GM23248 (cell line): ENCODE measurements at regions not wholly inside any gene's neighbourhood (a gene's known extent, or its start where the extent isn't known, plus 50 kb on each side); places are given as distances from the start of the nearest gene placed in this dataset.

Source experiments
- DNase-seq: peaks from one replicate; pipeline ENCODE4 v3.0.0-alpha.2; 2015
- H2AFZ ChIP-seq: fragments of 200-600 bp; sonication (generic); 2 replicates; pipeline ENCODE4 v1.6.1; 2016; ENCODE audit warnings: antibody characterized with exemption
- H3F3A ChIP-seq: fragments of 200-600 bp; sonication (generic); 2 replicates; pipeline ENCODE4 v1.6.1; 2016; ENCODE audit warnings: mild to moderate bottlenecking, antibody characterized with exemption, mixed run types; ENCODE audit not compliant: insufficient read depth
- H3K27ac ChIP-seq: fragments of 200-600 bp; sonication (generic); 2 replicates; pipeline ENCODE4 v1.5.1; 2016; ENCODE audit warnings: mild to moderate bottlenecking
- H3K27me3 ChIP-seq: fragments of 200-600 bp; sonication (generic); replicated peaks from 2 replicates; pipeline ENCODE4 v1.6.1; 2016; ENCODE audit warnings: mild to moderate bottlenecking; ENCODE audit not compliant: insufficient read depth
- H3K36me3 ChIP-seq: fragments of 200-600 bp; sonication (generic); 2 replicates; pipeline ENCODE4 v1.6.1; 2016; ENCODE audit warnings: low read depth, mild to moderate bottlenecking
- H3K4me1 ChIP-seq: fragments of 200-600 bp; sonication (generic); 2 replicates; pipeline ENCODE4 v1.6.1; 2016; ENCODE audit warnings: mild to moderate bottlenecking; ENCODE audit not compliant: insufficient read depth
- H3K4me2 ChIP-seq: fragments of 200-600 bp; sonication (generic); one replicate; pipeline ENCODE4 v1.6.1; 2016; ENCODE audit warnings: mild to moderate bottlenecking; ENCODE audit not compliant: unreplicated experiment
- H3K4me3 ChIP-seq: fragments of 200-600 bp; sonication (generic); 2 replicates; pipeline ENCODE4 v1.5.1; 2016; ENCODE audit warnings: mild to moderate bottlenecking
- H3K79me2 ChIP-seq: fragments of 200-600 bp; sonication (generic); 2 replicates; pipeline ENCODE4 v1.6.1; 2016; ENCODE audit warnings: mild to moderate bottlenecking; ENCODE audit not compliant: insufficient read depth
- H3K9ac ChIP-seq: fragments of 200-600 bp; sonication (generic); 2 replicates; pipeline ENCODE4 v1.6.1; 2016; ENCODE audit warnings: mild to moderate bottlenecking
- H3K9me2 ChIP-seq: fragments of 200-600 bp; sonication (generic); 2 replicates; pipeline ENCODE4 v1.6.1; 2016; ENCODE audit warnings: mixed run types, mild to moderate bottlenecking, moderate library complexity; ENCODE audit not compliant: insufficient read depth
- H3K9me3 ChIP-seq: fragments of 200-600 bp; sonication (generic); one replicate; pipeline ENCODE4 v1.6.1; 2017; ENCODE audit warnings: low read depth
- H4K20me1 ChIP-seq: fragments of 200-600 bp; sonication (generic); 2 replicates; pipeline ENCODE4 v1.6.0; 2016; ENCODE audit not compliant: insufficient read depth
- EZH2 ChIP-seq: fragments of 200-600 bp; sonication (generic); IDR thresholded peaks from 2 replicates; pipeline ENCODE4 v1.6.1; 2018; ENCODE audit warnings: antibody characterized with exemption, mild to moderate bottlenecking; ENCODE audit not compliant: insufficient read depth, poor library complexity, severe bottlenecking
- EZH2phosphoT487 ChIP-seq: fragments of 200-600 bp; sonication (generic); IDR thresholded peaks from 2 replicates; pipeline ENCODE4 v1.6.1; 2018; ENCODE audit warnings: antibody characterized with exemption, moderate library complexity, mild to moderate bottlenecking, low read depth; ENCODE audit not compliant: insufficient read depth
- WGBS, 2 experiments: methylation state at CpG; one replicate each; pipeline ENCODE4 v1.1.6; 2015 to 2017; ENCODE audit warnings: low lambda C conversion rate in 2 of 2, low coverage in 1 of 2; ENCODE audit errors: missing lambda C conversion rate in 2 of 2; 5-methylcytosine and 5-hydroxymethylcytosine counted together
- in situ Hi-C: fragments of 300-500 bp; cut with MboI; formaldehyde crosslinking; loops from 2 replicates; pipeline ENCODE4 v1.15.0; 2020

GRCh38 chrX:95841863-95842262 is 842.8 kb upstream of the DIAPH2 start:
- Histone ChIP-seq H3K79me2 (no peaks in the 10 kb centered on the region), H2AFZ (no peak overlapping the region), H3F3A (no peaks in the 10 kb centered on the region), H3K4me2 (no peak overlapping the region), H3K36me3 (no peaks in the 10 kb centered on the region), H3K27ac (no peak overlapping the region), H3K9ac (no peak overlapping the region), H4K20me1 (no peaks in the 10 kb centered on the region), H3K4me1 (no peaks in the 10 kb centered on the region), H3K27me3 (no peaks in the 10 kb centered on the region), H3K4me3 (no peak overlapping the region), H3K9me2 (no peaks in the 10 kb centered on the region), H3K9me3 (no peaks in the 10 kb centered on the region)
- DNase-seq: no peak
- in situ Hi-C loops: no loop called here
- TF ChIP-seq EZH2phosphoT487: no peak
- TF ChIP-seq EZH2: no peak

DNA sequence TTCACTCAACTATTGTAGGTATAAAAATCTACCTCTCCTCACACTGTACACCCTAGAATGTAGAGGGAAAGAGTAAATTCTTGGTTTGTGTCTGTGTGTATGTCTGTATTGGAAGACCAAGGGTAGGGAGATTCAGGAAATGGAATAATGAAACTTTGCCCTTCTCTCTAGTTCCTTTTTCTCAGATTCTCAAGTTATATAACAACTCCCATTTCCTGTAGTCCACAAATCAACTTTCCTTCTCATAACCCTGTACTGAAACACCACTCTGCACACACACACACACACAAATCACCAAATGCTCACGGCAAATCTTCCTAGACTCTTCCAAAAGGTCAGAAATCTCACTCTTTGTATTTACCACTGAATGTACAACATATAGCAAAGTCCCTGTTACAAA is 824.5 kb upstream of the DIAPH2 start:
- Histone ChIP-seq H3F3A (no peaks in the 10 kb centered on the region), H3K79me2 (no peaks in the 10 kb centered on the region), H2AFZ (no peak overlapping the region), H3K27me3 (no peaks in the 10 kb centered on the region), H3K36me3 (no peaks in the 10 kb centered on the region), H3K9ac (no peak overlapping the region), H3K9me2 (no peaks in the 10 kb centered on the region), H4K20me1 (no peaks in the 10 kb centered on the region), H3K4me3 (no peak overlapping the region), H3K27ac (no peak overlapping the region), H3K9me3 (no peaks in the 10 kb centered on the region), H3K4me1 (no peaks in the 10 kb centered on the region), H3K4me2 (no peak overlapping the region)
- DNase-seq: no peak
- 7 to 25% methylated on average over 1 of the region's 1 CpG for WGBS, 2 experiments
- in situ Hi-C loops: no loop called here
- TF ChIP-seq EZH2 (no peak), EZH2phosphoT487 (no peak)

GRCh38 chrX:95875661-95876060 is 809.0 kb upstream of the DIAPH2 start:
- TF ChIP-seq EZH2phosphoT487: no peak
- no peak for TF ChIP-seq EZH2
- WGBS, 2 experiments: 50 to 85% methylated on average over 1 of the region's 1 CpG
- no peaks in the 10 kb centered on the region for H3K9me3 ChIP-seq

GRCh38 chrX:95878874-95879273 is 805.8 kb upstream of the DIAPH2 start:
- Histone ChIP-seq H4K20me1 (no peaks in the 10 kb centered on the region), H3K9me3 (no peaks in the 10 kb centered on the region), H3K9ac (no peak overlapping the region), H3K4me1 (no peaks in the 10 kb centered on the region), H3F3A (no peaks in the 10 kb centered on the region), H3K9me2 (no peaks in the 10 kb centered on the region), H2AFZ (no peak overlapping the region), H3K4me2 (no peak overlapping the region), H3K27ac (no peak overlapping the region), H3K27me3 (no peaks in the 10 kb centered on the region), H3K36me3 (no peaks in the 10 kb centered on the region), H3K79me2 (no peaks in the 10 kb centered on the region), H3K4me3 (no peak overlapping the region)
- no peak for TF ChIP-seq EZH2phosphoT487
- TF ChIP-seq EZH2: no peak
- 5% methylated on average over 4 of the region's 4 CpGs for WGBS, 2 experiments
- in situ Hi-C loops: no loop called here
- DNase-seq: no peak

More at GRCh38 chrX:95875661-95876060, 809.0 kb upstream of the DIAPH2 start:
- Histone ChIP-seq H4K20me1 (no peaks in the 10 kb centered on the region), H3K4me3 (no peak overlapping the region), H2AFZ (no peak overlapping the region), H3K9me2 (no peaks in the 10 kb centered on the region), H3K27me3 (no peaks in the 10 kb centered on the region), H3F3A (no peaks in the 10 kb centered on the region), H3K4me2 (no peak overlapping the region), H3K27ac (no peak overlapping the region), H3K9ac (no peak overlapping the region), H3K79me2 (no peaks in the 10 kb centered on the region), H3K4me1 (no peaks in the 10 kb centered on the region), H3K36me3 (no peaks in the 10 kb centered on the region)
- no peak for DNase-seq
- in situ Hi-C loops: no loop called here

GRCh38 chrX:95884186-95884585 is 800.5 kb upstream of the DIAPH2 start:
- no peaks in the 10 kb centered on the region for H3K79me2 ChIP-seq
- in situ Hi-C loops: no loop called here
- no peaks in the 10 kb centered on the region for H3K9me2 ChIP-seq
- H3K27ac ChIP-seq: no peak overlapping the region
- H2AFZ ChIP-seq: no peak overlapping the region
- no peaks in the 10 kb centered on the region for H3K36me3 ChIP-seq
- no peaks in the 10 kb centered on the region for H3K4me1 ChIP-seq
- H3F3A ChIP-seq: no peaks in the 10 kb centered on the region
- TF ChIP-seq EZH2phosphoT487 (no peak), EZH2 (no peak)
- no peaks in the 10 kb centered on the region for H4K20me1 ChIP-seq
- no peaks in the 10 kb centered on the region for H3K27me3 ChIP-seq
- no peaks in the 10 kb centered on the region for H3K9me3 ChIP-seq
- WGBS, 2 experiments: 2 to 13% methylated on average over 2 of the region's 2 CpGs
- no peak overlapping the region for H3K9ac ChIP-seq
- H3K4me3 ChIP-seq: no peak overlapping the region
- DNase-seq: no peak
- H3K4me2 ChIP-seq: no peak overlapping the region
